ENCODE measurements at regions not wholly inside any gene's neighbourhood (a gene's known extent, or its start where the extent isn't known, plus 50 kb on each side); places are given as distances from the start of the nearest gene placed in this dataset.

- no peak for TF ChIP-seq CTCF (IDR thresholded peaks at IDR 0.05)
- TF ChIP-seq POLR2AphosphoS5 (IDR thresholded peaks at IDR 0.05; ENCODE audit: insufficient read depth in 1 of 2, low read depth in 1 of 2): no peak
- no peak for TF ChIP-seq POLR2A (IDR thresholded peaks at IDR 0.05)
Observed at GRCh38 chr4:58111818-58112217, 1001.6 kb upstream of the IGFBP7 start.
